CD14-positive monocyte (primary cell): ENCODE measurements at regions not wholly inside any gene's neighbourhood (a gene's known extent, or its start where the extent isn't known, plus 50 kb on each side); places are given as distances from the start of the nearest gene placed in this dataset.

ENCODE experiments used
- DNase-seq, 3 donors: peaks; one replicate each; pipeline ENCODE4 v3.0.0-alpha.2; 2011 to 2022
- H2AFZ ChIP-seq: 2 replicates; pipeline ENCODE4 v1.6.0; 2012; ENCODE audit warnings: mild to moderate bottlenecking, low read depth, low read length, inconsistent platforms; ENCODE audit not compliant: insufficient read depth, poor library complexity, severe bottlenecking
- H3K27ac ChIP-seq, 2 donors: 1 replicate in 1 of 2; 2 replicates in 1 of 2; pipeline ENCODE4 v1.5.1; 2012 to 2013; ENCODE audit warnings: low read length in 2 of 2, control low read depth in 1 of 2, inconsistent platforms in 1 of 2, low read depth in 1 of 2, mild to moderate bottlenecking in 1 of 2
- H3K27me3 ChIP-seq, 2 donors: one replicate each; pipeline versions ENCODE4 v1.6.0 to v1.6.1; 2011 to 2013; ENCODE audit warnings: low read length in 2 of 2; ENCODE audit not compliant: control insufficient read depth in 2 of 2, insufficient read depth in 2 of 2
- H3K36me3 ChIP-seq, 2 donors: replicated peaks in 1 of 2; 1 replicate in 1 of 2; 2 replicates in 1 of 2; pipeline versions ENCODE4 v1.5.1 to v1.6.1; 2012 to 2013; ENCODE audit warnings: low read length in 2 of 2, control low read depth in 1 of 2, inconsistent platforms in 1 of 2, mild to moderate bottlenecking in 1 of 2; ENCODE audit not compliant: insufficient read depth in 2 of 2, control insufficient read depth in 1 of 2
- H3K4me1 ChIP-seq, 2 donors: 1 replicate in 1 of 2; 2 replicates in 1 of 2; pipeline versions ENCODE4 v1.5.1 to v1.6.1; 2012 to 2013; ENCODE audit warnings: low read length in 2 of 2, control low read depth in 1 of 2, inconsistent platforms in 1 of 2, mild to moderate bottlenecking in 1 of 2, moderate library complexity in 1 of 2; ENCODE audit not compliant: insufficient read depth in 2 of 2, control insufficient read depth in 1 of 2
- H3K4me2 ChIP-seq: replicated peaks from 2 replicates; pipeline ENCODE3; 2012; ENCODE audit warnings: low read length, moderate library complexity, mild to moderate bottlenecking; ENCODE audit not compliant: poor library complexity, severe bottlenecking; ENCODE audit errors: extremely low read depth
- H3K4me3 ChIP-seq, 3 experiments: fragments of 200-600 bp in 1 of 3; sonication (generic) in 1 of 3; replicated peaks in 1 of 3; 1 replicate in 2 of 3; 2 replicates in 1 of 3; pipeline ENCODE4 v1.5.1; 2011 to 2013; ENCODE audit warnings: low read length in 3 of 3, mild to moderate bottlenecking in 3 of 3, control low read depth in 2 of 3, low read depth in 2 of 3, inconsistent platforms in 1 of 3, moderate library complexity in 1 of 3
- H3K79me2 ChIP-seq: 2 replicates; pipeline ENCODE4 v1.6.0; 2012; ENCODE audit warnings: mild to moderate bottlenecking, control low read depth, inconsistent platforms, low read length, moderate library complexity; ENCODE audit not compliant: insufficient read depth
- H3K9ac ChIP-seq: 2 replicates; pipeline ENCODE4 v1.6.0; 2017; ENCODE audit warnings: low read length, mild to moderate bottlenecking; ENCODE audit not compliant: insufficient read depth, poor library complexity, severe bottlenecking
- H3K9me3 ChIP-seq, 2 donors: replicated peaks in 1 of 2; 1 replicate in 1 of 2; 2 replicates in 1 of 2; pipeline versions ENCODE4 v1.5.1 to v1.6.1; 2012 to 2013; ENCODE audit warnings: low read length in 2 of 2, control low read depth in 1 of 2; ENCODE audit not compliant: control insufficient read depth in 1 of 2, insufficient read depth in 1 of 2
- H4K20me1 ChIP-seq: 2 replicates; pipeline ENCODE4 v1.6.0; 2012; ENCODE audit warnings: mild to moderate bottlenecking, low read length, control low read depth, moderate library complexity; ENCODE audit not compliant: insufficient read depth
- H3K27ac Mint-ChIP-seq, 7 donors: one replicate each; pipeline ENCODE4 v1.8.0; 2020; ENCODE audit warnings: mild to moderate bottlenecking in 7 of 7, mixed read lengths in 7 of 7, moderate library complexity in 6 of 7, inconsistent platforms in 2 of 7
- H3K27me3 Mint-ChIP-seq, 3 donors: one replicate each; pipeline ENCODE4 v1.8.0; 2021 to 2022; ENCODE audit warnings: low read depth in 3 of 3, mild to moderate bottlenecking in 3 of 3, mixed read lengths in 3 of 3, moderate library complexity in 3 of 3, inconsistent platforms in 1 of 3
- H3K36me3 Mint-ChIP-seq, 2 donors: one replicate each; pipeline ENCODE4 v1.8.0; 2020; ENCODE audit warnings: mixed read lengths in 2 of 2, inconsistent platforms in 1 of 2, mild to moderate bottlenecking in 1 of 2
- H3K4me1 Mint-ChIP-seq: one replicate; pipeline ENCODE4 v1.8.0; 2020; ENCODE audit warnings: mild to moderate bottlenecking, mixed read lengths
- H3K4me3 Mint-ChIP-seq, 2 donors: one replicate each; pipeline ENCODE4 v1.8.0; 2020; ENCODE audit warnings: mild to moderate bottlenecking in 2 of 2, mixed read lengths in 2 of 2, moderate library complexity in 1 of 2
- H3K9me3 Mint-ChIP-seq, 7 donors: one replicate each; pipeline ENCODE4 v1.8.0; 2020 to 2022; ENCODE audit warnings: mixed read lengths in 7 of 7, mild to moderate bottlenecking in 6 of 7, moderate library complexity in 6 of 7, inconsistent platforms in 2 of 7
- CTCF ChIP-seq: fragments of 200-600 bp; IDR thresholded peaks from one replicate; pipeline ENCODE4 v1.8.0; 2022; ENCODE audit warnings: antibody characterized with exemption, mild to moderate bottlenecking
- WGBS: methylation state at CpG from one replicate; pipeline ENCODE4 v1.1.5; 2013; ENCODE audit warnings: missing lambda C conversion rate; ENCODE audit not compliant: insufficient coverage; 5-methylcytosine and 5-hydroxymethylcytosine counted together
- intact Hi-C, 2 donors: fragments of 100-400 bp; cut with micrococcal nuclease; formaldehyde crosslinking; loops; one replicate each; pipeline versions ENCODE4 v1.15.0 to v1.15.1; 2023

- H3K27ac ChIP-seq: no peak overlapping the region
- Mint-ChIP-seq H3K27me3 (peaks cover 0 to 2% (median 0%) of the 10 kb centered on the region in 3 donors), H3K4me1 (no peaks in the 10 kb centered on the region), H3K4me3 (no peak overlapping the region), H3K36me3 (no peaks in the 10 kb centered on the region), H3K9me3 (peaks cover 0 to 2% (median 1%) of the 10 kb centered on the region in 7 donors), H3K27ac (no peak overlapping the region)
- no peak for TF ChIP-seq CTCF
- H3K9me3 ChIP-seq: no peaks in the 10 kb centered on the region
- H3K36me3 ChIP-seq: no peaks in the 10 kb centered on the region
- H3K79me2 ChIP-seq: no peaks in the 10 kb centered on the region
- H3K27me3 ChIP-seq: no peaks in the 10 kb centered on the region
- H3K9ac ChIP-seq: no peak overlapping the region
- H2AFZ ChIP-seq: no peak overlapping the region
- intact Hi-C loops: no loop called here
- H3K4me3 ChIP-seq: no peak overlapping the region
- H3K4me1 ChIP-seq: no peaks in the 10 kb centered on the region
- H4K20me1 ChIP-seq: no peaks in the 10 kb centered on the region
- WGBS: 18% methylated on average over 2 of the region's 5 CpGs
- DNase-seq: no peak
- no peak overlapping the region for H3K4me2 ChIP-seq
These were observed 387.1 kb upstream of the PAPPA start for GRCh38 chr9:115766370-115766955.

DNA sequence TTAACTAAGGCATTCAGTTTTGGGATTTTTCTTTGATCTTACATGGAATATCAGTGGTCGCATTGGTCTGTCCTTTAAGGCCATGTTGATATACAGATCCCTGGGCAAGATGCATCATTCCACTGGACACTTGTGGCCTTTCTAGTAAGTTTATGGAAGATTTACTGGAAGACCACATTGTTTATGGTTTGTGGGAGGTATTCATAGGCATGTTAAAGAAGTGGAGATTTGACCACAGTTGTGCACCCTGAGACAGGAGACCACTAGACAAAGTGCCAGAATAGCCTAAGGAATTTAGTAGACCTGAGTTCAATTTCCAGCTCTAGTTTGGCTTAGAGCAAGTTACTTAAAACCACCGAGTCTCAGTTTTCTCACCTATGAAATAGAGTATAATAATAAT is 383.1 kb upstream of the PAPPA start:
- Histone ChIP-seq H2AFZ (no peak overlapping the region), H3K4me3 (no peak overlapping the region), H4K20me1 (no peaks in the 10 kb centered on the region), H3K79me2 (no peaks in the 10 kb centered on the region), H3K36me3 (no peaks in the 10 kb centered on the region), H3K9me3 (no peaks in the 10 kb centered on the region), H3K27me3 (no peaks in the 10 kb centered on the region), H3K4me1 (no peaks in the 10 kb centered on the region), H3K9ac (no peak overlapping the region), H3K27ac (no peak overlapping the region), H3K4me2 (no peak overlapping the region)
- H3K4me1 Mint-ChIP-seq: no peaks in the 10 kb centered on the region
- no peak for TF ChIP-seq CTCF
- no peaks in the 10 kb centered on the region for H3K36me3 Mint-ChIP-seq
- H3K27me3 Mint-ChIP-seq: no peaks in the 10 kb centered on the region
- 90% methylated on average over 1 of the region's 2 CpGs for WGBS
- DNase-seq: no peak
- no peak overlapping the region for H3K27ac Mint-ChIP-seq
- H3K9me3 Mint-ChIP-seq: peaks cover 0 to 3% (median 0%) of the 10 kb centered on the region in 7 donors
- intact Hi-C loops: no loop called here
- H3K4me3 Mint-ChIP-seq: no peak overlapping the region
